Left lung (tissue), 4 donors: ENCODE measurements at regions not wholly inside any gene's neighbourhood (a gene's known extent, or its start where the extent isn't known, plus 50 kb on each side); places are given as distances from the start of the nearest gene placed in this dataset.

Experiments used
- ATAC-seq: fragments of 200-7000 bp; cut with Tn5 transposase; one replicate; pipeline ENCODE4 v1.9.1; 2020; ENCODE audit warnings: moderate library complexity
- DNase-seq, 4 donors: peaks; one replicate each; pipeline ENCODE4 v3.0.0-alpha.2; 2013 to 2020
- H3K27ac ChIP-seq, 2 donors: fragments of 200-600 bp; sonication (generic) in 1 of 2; one replicate each; pipeline versions ENCODE4 v1.5.0 to v1.8.0; 2020 to 2021
- H3K27me3 ChIP-seq, 2 donors: fragments of 200-600 bp; sonication (generic) in 1 of 2; one replicate each; pipeline versions ENCODE4 v1.5.0 to v1.8.0; 2020 to 2021
- H3K36me3 ChIP-seq, 2 donors: fragments of 200-600 bp; sonication (generic) in 1 of 2; one replicate each; pipeline versions ENCODE4 v1.5.0 to v1.8.0; 2020 to 2021
- H3K4me1 ChIP-seq, 2 donors: fragments of 200-600 bp; one replicate each; pipeline ENCODE4 v1.8.0; 2021
- H3K4me3 ChIP-seq, 2 donors: fragments of 200-600 bp; sonication (generic) in 1 of 2; one replicate each; pipeline versions ENCODE4 v1.5.0 to v1.8.0; 2020 to 2021; ENCODE audit warnings: mild to moderate bottlenecking in 1 of 2
- H3K9me3 ChIP-seq, 2 donors: fragments of 200-600 bp; sonication (generic) in 1 of 2; one replicate each; pipeline versions ENCODE4 v1.5.0 to v1.8.0; 2020 to 2021
- intact Hi-C, 2 donors: fragments of 100-400 bp; cut with DNase I; formaldehyde crosslinking; loops; one replicate each; pipeline versions ENCODE4 v1.11.2 to v1.14.2; 2022
- TF ChIP-seq, protein P1 (sequence below), 2 donors: fragments of 200-600 bp; sonication (generic) in 1 of 2; IDR thresholded peaks; one replicate each; pipeline versions ENCODE4 v1.5.0 to v1.8.0; 2021; ENCODE audit warnings: antibody characterized with exemption in 2 of 2
- donor health status: DM: no; HTN: yes; CAD: no.
- donor health status: DM: no; HTN: no; CAD: no.

DNA sequence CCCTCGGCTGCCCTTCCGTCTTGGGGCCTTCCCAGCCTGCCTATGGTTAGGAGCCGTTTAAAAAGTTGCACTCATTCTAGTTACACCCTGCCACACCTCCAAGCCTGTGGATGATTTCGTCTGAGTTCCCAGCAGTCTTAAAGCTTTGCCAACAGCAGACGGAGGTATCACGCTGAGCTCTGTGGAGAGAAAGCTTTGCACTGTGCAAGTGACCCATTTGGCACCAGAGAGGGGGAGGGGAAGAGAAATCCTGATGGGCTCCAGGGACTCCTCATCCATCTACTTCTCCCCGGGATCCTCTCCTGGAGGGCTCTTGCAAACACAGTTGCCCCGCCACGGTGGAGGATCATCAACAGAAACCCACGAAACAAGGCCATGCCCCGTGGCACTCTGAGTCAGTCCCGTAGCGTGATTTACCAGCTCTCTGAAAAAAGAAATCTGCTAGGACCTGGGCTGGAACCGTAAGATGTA lies 98.8 kb upstream of the CITED2 start:
- Histone ChIP-seq H3K27me3 (no peaks in the 10 kb centered on the region), H3K4me3 (no peak overlapping the region), H3K4me1 (peaks cover 4 to 30% of the 10 kb centered on the region in 2 donors), H3K36me3 (no peaks in the 10 kb centered on the region), H3K9me3 (no peaks in the 10 kb centered on the region), H3K27ac (peak overlapping the region; percentile 1 to 20)
- intact Hi-C loops, result no loop called here
- TF ChIP-seq, protein P1, sequence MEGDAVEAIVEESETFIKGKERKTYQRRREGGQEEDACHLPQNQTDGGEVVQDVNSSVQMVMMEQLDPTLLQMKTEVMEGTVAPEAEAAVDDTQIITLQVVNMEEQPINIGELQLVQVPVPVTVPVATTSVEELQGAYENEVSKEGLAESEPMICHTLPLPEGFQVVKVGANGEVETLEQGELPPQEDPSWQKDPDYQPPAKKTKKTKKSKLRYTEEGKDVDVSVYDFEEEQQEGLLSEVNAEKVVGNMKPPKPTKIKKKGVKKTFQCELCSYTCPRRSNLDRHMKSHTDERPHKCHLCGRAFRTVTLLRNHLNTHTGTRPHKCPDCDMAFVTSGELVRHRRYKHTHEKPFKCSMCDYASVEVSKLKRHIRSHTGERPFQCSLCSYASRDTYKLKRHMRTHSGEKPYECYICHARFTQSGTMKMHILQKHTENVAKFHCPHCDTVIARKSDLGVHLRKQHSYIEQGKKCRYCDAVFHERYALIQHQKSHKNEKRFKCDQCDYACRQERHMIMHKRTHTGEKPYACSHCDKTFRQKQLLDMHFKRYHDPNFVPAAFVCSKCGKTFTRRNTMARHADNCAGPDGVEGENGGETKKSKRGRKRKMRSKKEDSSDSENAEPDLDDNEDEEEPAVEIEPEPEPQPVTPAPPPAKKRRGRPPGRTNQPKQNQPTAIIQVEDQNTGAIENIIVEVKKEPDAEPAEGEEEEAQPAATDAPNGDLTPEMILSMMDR (IDR thresholded peaks at IDR 0.05), result no peak
- ATAC-seq (peak; percentile 31), DNase-seq (no peak)

DNA sequence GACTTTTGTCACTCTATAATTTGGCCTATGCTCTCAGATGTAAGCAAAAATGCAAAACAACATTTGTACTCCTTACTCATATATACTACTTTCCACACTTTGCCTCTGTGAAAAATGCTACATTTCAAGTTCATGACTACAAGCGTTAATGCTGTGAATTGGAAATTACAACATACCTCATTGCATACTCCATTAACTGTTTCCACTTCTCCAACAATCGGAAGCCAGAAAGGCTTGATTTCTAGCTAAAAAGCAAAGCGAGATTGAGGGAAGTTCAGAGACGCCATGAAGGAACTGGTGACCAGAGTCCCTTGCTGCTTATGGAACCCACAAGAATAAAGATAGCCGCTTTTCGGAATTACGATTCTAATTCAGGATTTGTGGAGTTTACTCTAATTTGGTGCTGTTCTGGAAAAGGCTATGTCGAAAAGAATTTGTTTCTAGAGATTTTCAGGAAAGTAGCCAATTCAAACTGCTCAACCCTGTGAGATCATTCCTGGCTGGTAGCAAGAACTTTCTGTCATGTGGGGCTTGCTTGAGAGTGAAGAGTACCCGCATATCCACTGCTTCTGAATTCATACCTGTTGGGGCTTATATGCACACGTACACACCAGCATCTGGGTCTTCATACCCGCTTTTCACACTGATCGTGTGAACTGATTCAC lies 98.0 kb upstream of the CITED2 start:
- intact Hi-C loops, result no loop called here
- TF ChIP-seq, protein P1 (IDR thresholded peaks at IDR 0.05), result no peak
- ATAC-seq (peak; percentile 18), DNase-seq (no peak)
- H3K27ac ChIP-seq, result peak overlapping the region; percentile 1 to 20
- H3K4me3 ChIP-seq, result no peak overlapping the region
- H3K9me3 ChIP-seq, result no peaks in the 10 kb centered on the region
- no peaks in the 10 kb centered on the region for H3K36me3 ChIP-seq
- peaks cover 4 to 30% of the 10 kb centered on the region in 2 donors for H3K4me1 ChIP-seq
- H3K27me3 ChIP-seq, result no peaks in the 10 kb centered on the region

DNA sequence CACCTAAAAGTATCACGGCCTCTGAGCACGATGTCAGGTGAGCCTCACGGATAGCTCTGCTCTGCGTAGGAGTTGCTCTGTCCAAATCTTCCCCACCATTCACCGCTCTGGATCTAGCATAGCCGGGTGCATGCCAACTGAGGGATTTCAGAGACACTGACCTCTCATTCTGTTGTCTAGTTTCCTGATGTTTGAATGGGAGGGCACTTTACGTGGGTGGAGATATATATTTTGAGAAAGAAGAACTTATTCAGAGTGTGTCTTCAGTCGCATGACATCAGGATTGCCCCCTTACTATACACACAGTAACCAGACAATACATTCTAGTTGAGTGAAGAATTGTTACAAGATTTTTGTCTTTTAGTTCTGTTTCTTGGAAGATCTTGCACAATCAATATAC lies 96.5 kb upstream of the CITED2 start:
- intact Hi-C loops, result no loop called here
- ATAC-seq (no peak), DNase-seq (no peak)
- Histone ChIP-seq H3K4me3 (no peak overlapping the region), H3K36me3 (no peaks in the 10 kb centered on the region), H3K27me3 (no peaks in the 10 kb centered on the region), H3K27ac (no peak overlapping the region), H3K9me3 (no peaks in the 10 kb centered on the region), H3K4me1 (peaks cover 4 to 30% of the 10 kb centered on the region in 2 donors)
- TF ChIP-seq, protein P1 (IDR thresholded peaks at IDR 0.05), result no peak

DNA sequence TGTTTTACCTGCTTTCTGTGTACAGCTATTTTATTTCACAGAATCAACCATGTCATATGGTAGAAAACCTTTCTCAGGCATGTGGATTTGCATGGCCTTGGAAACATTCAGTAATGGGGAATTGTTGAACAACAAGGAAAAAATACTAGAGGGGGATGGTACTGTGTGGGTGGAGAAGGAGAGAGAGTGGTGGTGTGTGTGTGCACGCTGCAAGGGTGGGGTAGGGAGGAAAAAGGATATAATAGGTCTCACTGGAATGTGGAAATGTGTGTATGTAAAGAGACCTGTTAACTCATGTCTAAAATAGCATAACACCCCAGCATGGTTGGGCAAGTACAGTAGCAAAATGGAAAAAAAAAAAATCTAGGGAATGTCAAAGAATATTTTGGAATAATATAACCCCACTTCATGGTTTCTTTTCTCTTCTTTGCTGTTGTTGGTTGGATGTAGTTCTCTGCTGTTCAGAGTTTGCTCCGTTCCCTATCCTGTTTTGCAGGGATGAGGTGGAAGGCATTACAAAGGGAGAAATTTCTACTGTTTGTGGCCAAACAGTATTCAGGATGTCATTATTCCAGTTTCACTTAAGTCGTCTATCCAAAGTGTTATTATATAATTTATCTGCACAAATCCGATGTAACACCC lies 93.9 kb upstream of the CITED2 start:
- H3K9me3 ChIP-seq, result no peaks in the 10 kb centered on the region
- TF ChIP-seq, protein P1 (IDR thresholded peaks at IDR 0.05), result no peak
- no peaks in the 10 kb centered on the region for H3K36me3 ChIP-seq
- ATAC-seq (no peak), DNase-seq (no peak)
- H3K4me1 ChIP-seq, result peaks cover 0 to 14% of the 10 kb centered on the region in 2 donors
- H3K27me3 ChIP-seq, result no peaks in the 10 kb centered on the region
- intact Hi-C loops, result no loop called here
- no peak overlapping the region for H3K27ac ChIP-seq
- H3K4me3 ChIP-seq, result no peak overlapping the region

DNA sequence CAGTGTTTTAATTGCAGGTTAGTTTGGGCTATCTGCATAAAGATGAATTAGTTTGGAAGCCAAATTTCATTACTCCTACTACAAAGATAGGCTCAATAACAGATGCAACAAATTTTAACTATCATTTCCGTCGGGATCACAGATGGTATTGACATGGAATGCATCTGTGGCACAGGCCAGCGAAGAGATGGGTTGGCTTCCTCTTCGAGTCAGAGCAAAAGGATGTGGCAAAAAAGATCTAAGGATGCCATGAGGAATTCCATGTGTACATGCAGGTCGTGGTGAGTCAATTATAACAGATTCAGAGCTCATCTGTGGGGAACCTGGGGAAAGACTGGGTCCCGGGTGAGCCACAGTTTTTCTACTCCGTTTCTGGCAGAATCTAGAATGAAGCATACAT lies 83.0 kb upstream of the CITED2 start:
- Histone ChIP-seq H3K27me3 (no peaks in the 10 kb centered on the region), H3K9me3 (no peaks in the 10 kb centered on the region), H3K4me3 (no peak overlapping the region), H3K36me3 (no peaks in the 10 kb centered on the region), H3K27ac (no peak overlapping the region), H3K4me1 (peaks cover 0 to 3% of the 10 kb centered on the region in 2 donors)
- TF ChIP-seq, protein P1 (IDR thresholded peaks at IDR 0.05), result no peak
- DNase-seq (no peak), ATAC-seq (no peak)
- intact Hi-C loops, result no loop called here
